H1 (cell line): ENCODE measurements at regions not wholly inside any gene's neighbourhood (a gene's known extent, or its start where the extent isn't known, plus 50 kb on each side); places are given as distances from the start of the nearest gene placed in this dataset.

Experiments used
- ATF3 ChIP-seq: IDR thresholded peaks from 2 replicates; pipeline ENCODE4 v1.6.1; 2011; ENCODE audit warnings: low read depth, mild to moderate bottlenecking, low read length; ENCODE audit not compliant: insufficient read depth
- EP300 ChIP-seq, 2 experiments: IDR thresholded peaks; 1 replicate in 1 of 2; 2 replicates in 1 of 2; pipeline ENCODE4 v1.6.1; 2011 to 2012; ENCODE audit warnings: low read depth in 2 of 2, low read length in 2 of 2, mild to moderate bottlenecking in 2 of 2, borderline replicate concordance in 1 of 2, inconsistent platforms in 1 of 2, moderate library complexity in 1 of 2
- RFX5 ChIP-seq: IDR thresholded peaks from 2 replicates; pipeline ENCODE4 v1.6.1; 2011; ENCODE audit warnings: low read depth, low read length, improper control_type of control experiment, borderline replicate concordance
- SRF ChIP-seq: IDR thresholded peaks from 2 replicates; pipeline ENCODE4 v1.6.1; 2011; ENCODE audit warnings: mild to moderate bottlenecking, low read depth, low read length, moderate library complexity

DNA sequence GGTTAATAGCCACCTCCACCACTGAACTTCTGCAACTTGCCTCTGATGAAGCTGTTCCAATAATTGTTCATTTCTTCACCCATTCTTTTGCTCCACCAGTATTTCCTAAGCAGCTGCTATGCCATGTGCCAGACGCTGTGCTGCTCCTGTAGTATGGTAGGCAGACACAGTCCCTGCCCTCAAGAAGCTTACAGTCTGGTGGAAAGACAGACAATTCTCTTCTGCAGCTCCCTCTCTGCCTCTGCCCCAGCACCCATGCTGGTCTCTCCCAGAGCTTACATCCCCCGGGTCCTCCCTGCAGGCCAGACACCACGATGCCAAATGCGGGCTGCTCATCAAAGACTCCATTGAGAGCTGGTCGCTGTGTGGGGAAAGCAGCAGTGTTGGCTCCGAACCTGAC, 111.6 kb upstream of the ESRRB start (continued):
- TF ChIP-seq RFX5: no peak
- TF ChIP-seq ATF3: no peak
- TF ChIP-seq SRF: no peak
- no peak for TF ChIP-seq EP300 (IDR thresholded peaks at IDR 0.05; ENCODE audit: borderline replicate concordance in 1 of 2, low read depth in 2 of 2, low read length in 2 of 2)
